ENCODE measurements at regions not wholly inside any gene's neighbourhood (a gene's known extent, or its start where the extent isn't known, plus 50 kb on each side); places are given as distances from the start of the nearest gene placed in this dataset.

DNA sequence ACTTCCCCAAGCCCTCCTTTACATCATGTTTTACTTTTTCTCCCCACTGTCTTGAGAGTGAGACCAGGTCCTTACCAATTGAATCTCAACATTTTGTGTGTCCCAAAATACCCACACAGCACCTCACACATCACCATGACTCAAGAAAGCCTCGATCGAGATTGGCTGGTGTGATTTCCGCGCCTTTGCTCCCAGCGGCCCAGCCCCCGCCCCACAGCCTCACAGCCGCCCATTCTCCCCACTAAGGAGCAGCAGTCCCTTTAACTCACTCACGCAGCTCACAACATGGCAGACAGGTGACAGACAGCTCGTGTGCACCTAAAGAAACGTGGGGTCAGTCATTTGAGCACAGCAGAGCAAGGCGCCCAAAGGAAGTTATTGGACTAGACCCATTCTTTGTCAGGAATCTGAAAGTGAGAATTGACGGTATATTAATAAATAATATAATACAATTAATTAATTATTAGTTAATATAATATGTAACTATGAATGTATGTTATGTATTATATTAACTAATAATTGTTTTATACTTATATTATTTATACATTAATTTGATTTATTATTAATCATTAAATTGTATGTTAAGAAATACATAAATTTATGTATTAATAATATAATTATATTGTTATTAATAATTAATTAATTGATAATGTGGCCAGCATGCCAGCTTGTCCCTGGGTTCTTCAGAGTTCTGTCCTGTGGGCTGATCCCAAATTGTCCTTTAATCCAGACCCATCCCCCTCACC, 204.9 kb upstream of the RNF32 start:
- FAIRE-seq (no peak), DNase-seq (ENCODE audit: low read depth, low spot score) (no peak)
- intact Hi-C loops (cut with micrococcal nuclease) = no loop called here
- no peak overlapping the region for H3K27ac ChIP-seq (ENCODE audit: insufficient read depth, low read depth, low read length)
- no peak overlapping the region for H3K4me3 ChIP-seq (replicated peaks in 1 of 3; ENCODE audit: insufficient read depth in 1 of 3, low read depth in 1 of 3, low read length in 3 of 3)
- dilution Hi-C loops (cut with MboI; ENCODE audit: extremely low pct_ligation_motif_present, low sequenced_read_pairs) = no loop called here
- no peaks in the 10 kb centered on the region for H3K79me2 ChIP-seq (ENCODE audit: control insufficient read depth, insufficient read depth, low read length)
- POLR2A ChIA-PET = no interaction called here
- TF ChIP-seq GATA2 (IDR thresholded peaks at IDR 0.05; ENCODE audit: insufficient read depth, insufficient read length, low read depth, low read length) = no peak
- TF ChIP-seq EZH2 (IDR thresholded peaks at IDR 0.05; ENCODE audit: borderline replicate concordance, low read depth, low read length, severe bottlenecking) = no peak
- TF ChIP-seq, protein P1, sequence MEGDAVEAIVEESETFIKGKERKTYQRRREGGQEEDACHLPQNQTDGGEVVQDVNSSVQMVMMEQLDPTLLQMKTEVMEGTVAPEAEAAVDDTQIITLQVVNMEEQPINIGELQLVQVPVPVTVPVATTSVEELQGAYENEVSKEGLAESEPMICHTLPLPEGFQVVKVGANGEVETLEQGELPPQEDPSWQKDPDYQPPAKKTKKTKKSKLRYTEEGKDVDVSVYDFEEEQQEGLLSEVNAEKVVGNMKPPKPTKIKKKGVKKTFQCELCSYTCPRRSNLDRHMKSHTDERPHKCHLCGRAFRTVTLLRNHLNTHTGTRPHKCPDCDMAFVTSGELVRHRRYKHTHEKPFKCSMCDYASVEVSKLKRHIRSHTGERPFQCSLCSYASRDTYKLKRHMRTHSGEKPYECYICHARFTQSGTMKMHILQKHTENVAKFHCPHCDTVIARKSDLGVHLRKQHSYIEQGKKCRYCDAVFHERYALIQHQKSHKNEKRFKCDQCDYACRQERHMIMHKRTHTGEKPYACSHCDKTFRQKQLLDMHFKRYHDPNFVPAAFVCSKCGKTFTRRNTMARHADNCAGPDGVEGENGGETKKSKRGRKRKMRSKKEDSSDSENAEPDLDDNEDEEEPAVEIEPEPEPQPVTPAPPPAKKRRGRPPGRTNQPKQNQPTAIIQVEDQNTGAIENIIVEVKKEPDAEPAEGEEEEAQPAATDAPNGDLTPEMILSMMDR (IDR thresholded peaks at IDR 0.05; ENCODE audit: extremely low read depth in 1 of 2, insufficient read depth in 1 of 2, low read depth in 1 of 2, low read length in 2 of 2) = no peak
- no peak for TF ChIP-seq MYC (IDR thresholded peaks at IDR 0.05; ENCODE audit: low read depth, low read length)
- no peak for TF ChIP-seq JUN (IDR thresholded peaks at IDR 0.05; ENCODE audit: borderline replicate concordance, insufficient read depth, insufficient read length, low read depth)
- TF ChIP-seq, protein P2, sequence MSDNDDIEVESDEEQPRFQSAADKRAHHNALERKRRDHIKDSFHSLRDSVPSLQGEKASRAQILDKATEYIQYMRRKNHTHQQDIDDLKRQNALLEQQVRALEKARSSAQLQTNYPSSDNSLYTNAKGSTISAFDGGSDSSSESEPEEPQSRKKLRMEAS (IDR thresholded peaks at IDR 0.05; ENCODE audit: insufficient read depth, insufficient read length) = no peak
- no peak for TF ChIP-seq POLR2AphosphoS5 (IDR thresholded peaks at IDR 0.05; ENCODE audit: insufficient read depth, low read depth, low read length)
- no peak for TF ChIP-seq POLR2A (IDR thresholded peaks at IDR 0.05; ENCODE audit: low read depth, low read length)
- TF ChIP-seq FOS (IDR thresholded peaks at IDR 0.05; ENCODE audit: borderline replicate concordance, insufficient read depth, low read length) = no peak
- H3K36me3 ChIP-seq (ENCODE audit: control insufficient read depth in 2 of 2, extremely low read depth in 1 of 2, insufficient read depth in 2 of 2, low read length in 2 of 2) = no peaks in the 10 kb centered on the region
- no peak overlapping the region for H3K4me2 ChIP-seq (ENCODE audit: insufficient read depth, low read length)
- H3K27me3 ChIP-seq (ENCODE audit: control insufficient read depth in 2 of 2, insufficient read depth in 2 of 2, low read length in 2 of 2) = no peaks in the 10 kb centered on the region
- H4K20me1 ChIP-seq (replicated peaks; ENCODE audit: control insufficient read depth, extremely low read depth, insufficient read depth, low read length) = no peaks in the 10 kb centered on the region
- CTCF ChIA-PET = no interaction called here
- H3K9me3 ChIP-seq (replicated peaks; ENCODE audit: control insufficient read depth, insufficient read depth, low read length) = no peaks in the 10 kb centered on the region
- H3K9ac ChIP-seq (replicated peaks; ENCODE audit: extremely low read depth, insufficient read depth, low read length) = no peak overlapping the region
- no peak overlapping the region for H2AFZ ChIP-seq (ENCODE audit: low read depth, low read length)
- H3K4me1 ChIP-seq (ENCODE audit: control insufficient read depth, extremely low read depth, insufficient read depth, low read length) = no peaks in the 10 kb centered on the region
- no peaks in the 10 kb centered on the region for H3K9me1 ChIP-seq (replicated peaks; ENCODE audit: control insufficient read depth, extremely low read depth, insufficient read depth, low read length)
- BruUV-seq (replicated peaks) = no TSS peak
